BLaER1 treated with 17β-estradiol and CSF1 and Interleukin-3, amounts not matched to agents 10 nM and 100 nM (cell line): ENCODE measurements at regions not wholly inside any gene's neighbourhood (a gene's known extent, or its start where the extent isn't known, plus 50 kb on each side); places are given as distances from the start of the nearest gene placed in this dataset.
A peak's percentile ranks its signal among the peaks of the same experiment; 100 is the strongest.

ENCODE experiments used
- H3K27ac ChIP-seq, 11 experiments: shearing (Covaris generic); formaldehyde crosslinking; 2 replicates each; pipeline ENCODE4 v1.8.1; 2022
- H3K27me3 ChIP-seq, 11 experiments: shearing (Covaris generic); formaldehyde crosslinking; 2 replicates each; pipeline ENCODE4 v1.8.1; 2022
- H3K36me3 ChIP-seq, 11 experiments: shearing (Covaris generic); formaldehyde crosslinking; 2 replicates each; pipeline ENCODE4 v1.8.1; 2022
- H3K4me1 ChIP-seq, 10 experiments: shearing (Covaris generic); formaldehyde crosslinking; 2 replicates each; pipeline ENCODE4 v1.8.1; 2022
- H3K4me2 ChIP-seq, 11 experiments: shearing (Covaris generic); formaldehyde crosslinking; 2 replicates each; pipeline ENCODE4 v1.8.1; 2022
- H3K4me3 ChIP-seq, 10 experiments: shearing (Covaris generic); formaldehyde crosslinking; 2 replicates each; pipeline ENCODE4 v1.8.1; 2022
- H3K9ac ChIP-seq, 11 experiments: shearing (Covaris generic); formaldehyde crosslinking; 2 replicates each; pipeline ENCODE4 v1.8.1; 2022
- H3K9me3 ChIP-seq, 11 experiments: shearing (Covaris generic); formaldehyde crosslinking; replicated peaks in 1 of 11; 2 replicates each; pipeline ENCODE4 v1.8.1; 2022
- H4K20me1 ChIP-seq, 11 experiments: shearing (Covaris generic); formaldehyde crosslinking; 2 replicates each; pipeline ENCODE4 v1.8.1; 2022
- Cebpa-rat ChIP-seq, 11 experiments: shearing (Covaris generic); IDR thresholded peaks; 2 replicates each; pipeline ENCODE4 v1.8.1; 2022

- Histone ChIP-seq H3K27me3 (no peaks in the 10 kb centered on the region), H3K9ac (no peak overlapping the region), H3K4me1 (peaks cover 2 to 17% (median 10%) of the 10 kb centered on the region in 10 experiments; a peak in 18 of 20 replicates), H4K20me1 (peaks cover 0 to 4% (median 0%) of the 10 kb centered on the region in 11 experiments; a peak in 2 of 22 replicates), H3K4me3 (no peak overlapping the region), H3K27ac (no peak overlapping the region), H3K36me3 (no peaks in the 10 kb centered on the region), H3K4me2 (no peak overlapping the region), H3K9me3 (no peaks in the 10 kb centered on the region)
- no peak for TF ChIP-seq Cebpa-rat (IDR thresholded peaks at IDR 0.05)
These were observed 85.0 kb upstream of the CCDC28A start for GRCh38 chr6:138688580-138688979.

GRCh38 chr6:138689849-138690248, 83.7 kb upstream of the CCDC28A start:
- no peak overlapping the region for H3K4me3 ChIP-seq
- H3K36me3 ChIP-seq, result no peaks in the 10 kb centered on the region
- TF ChIP-seq Cebpa-rat (IDR thresholded peaks at IDR 0.05), result no peak
- no peaks in the 10 kb centered on the region for H3K9me3 ChIP-seq
- no peak overlapping the region for H3K9ac ChIP-seq
- no peak overlapping the region for H3K27ac ChIP-seq
- H3K27me3 ChIP-seq, result peaks cover 0 to 7% (median 0%) of the 10 kb centered on the region in 11 experiments; a peak in 2 of 22 replicates
- peaks cover 0 to 4% (median 0%) of the 10 kb centered on the region in 11 experiments; a peak in 2 of 22 replicates for H4K20me1 ChIP-seq
- no peak overlapping the region for H3K4me2 ChIP-seq
- H3K4me1 ChIP-seq, result peaks cover 7 to 22% (median 15%) of the 10 kb centered on the region in 10 experiments; a peak in 18 of 20 replicates

- TF ChIP-seq Cebpa-rat (IDR thresholded peaks at IDR 0.05), result no peak
- Histone ChIP-seq H3K4me2 (peak overlapping the region; percentile 81 to 99 (median 97); a peak in 21 of 22 replicates), H3K27me3 (peaks cover 0 to 7% (median 0%) of the 10 kb centered on the region in 11 experiments; a peak in 2 of 22 replicates), H4K20me1 (peaks cover 0 to 4% (median 0%) of the 10 kb centered on the region in 11 experiments; a peak in 2 of 22 replicates), H3K36me3 (no peaks in the 10 kb centered on the region), H3K27ac (no peak overlapping the region), H3K9ac (no peak overlapping the region), H3K9me3 (no peaks in the 10 kb centered on the region), H3K4me3 (no peak overlapping the region; a peak in 2 of 20 replicates), H3K4me1 (peaks cover 7 to 17% (median 15%) of the 10 kb centered on the region in 10 experiments; a peak in 18 of 20 replicates)
These were observed 82.5 kb upstream of the CCDC28A start for GRCh38 chr6:138690975-138691594.

GRCh38 chr6:138691595-138692057, 81.9 kb upstream of the CCDC28A start:
- TF ChIP-seq Cebpa-rat (IDR thresholded peaks at IDR 0.05), result no peak
- Histone ChIP-seq H3K4me3 (peak overlapping the region; percentile 81 to 94 (median 90)), H3K9ac (peak overlapping the region; percentile 77 to 90 (median 86); a peak in 20 of 22 replicates)

GRCh38 chr6:138692058-138692977, 81.3 kb upstream of the CCDC28A start:
- Histone ChIP-seq H3K4me1 (peaks cover 7 to 17% (median 15%) of the 10 kb centered on the region in 10 experiments; a peak in 18 of 20 replicates), H3K9me3 (no peaks in the 10 kb centered on the region), H3K27ac (peak overlapping the region; percentile 56 to 85 (median 79)), H3K9ac (peak overlapping the region; percentile 77 to 90 (median 86)), H3K4me3 (peak overlapping the region; percentile 81 to 94 (median 90)), H3K27me3 (peaks cover 0 to 7% (median 0%) of the 10 kb centered on the region in 11 experiments; a peak in 2 of 22 replicates), H3K36me3 (no peaks in the 10 kb centered on the region), H4K20me1 (peaks cover 0 to 4% (median 0%) of the 10 kb centered on the region in 11 experiments; a peak in 1 of 22 replicates), H3K4me2 (peak overlapping the region; percentile 81 to 99 (median 97))
- TF ChIP-seq Cebpa-rat (IDR thresholded peaks at IDR 0.05), result no peak

More at GRCh38 chr6:138691595-138692057, 81.9 kb upstream of the CCDC28A start:
- Histone ChIP-seq H3K4me2 (peak overlapping the region; percentile 81 to 99 (median 97)), H3K9me3 (no peaks in the 10 kb centered on the region), H3K27me3 (peaks cover 0 to 7% (median 0%) of the 10 kb centered on the region in 11 experiments; a peak in 2 of 22 replicates), H4K20me1 (peaks cover 0 to 4% (median 0%) of the 10 kb centered on the region in 11 experiments; a peak in 1 of 22 replicates), H3K36me3 (no peaks in the 10 kb centered on the region), H3K4me1 (peaks cover 7 to 17% (median 15%) of the 10 kb centered on the region in 10 experiments; a peak in 18 of 20 replicates), H3K27ac (no peak overlapping the region)

- H3K36me3 ChIP-seq, result no peaks in the 10 kb centered on the region
- H3K4me2 ChIP-seq, result peak overlapping the region; percentile 81 to 99 (median 97)
- H3K4me1 ChIP-seq, result peaks cover 7 to 17% (median 15%) of the 10 kb centered on the region in 10 experiments; a peak in 18 of 20 replicates
- H3K9ac ChIP-seq, result peak overlapping the region; percentile 77 to 90 (median 86)
- peaks cover 0 to 7% (median 0%) of the 10 kb centered on the region in 11 experiments; a peak in 2 of 22 replicates for H3K27me3 ChIP-seq
- H3K9me3 ChIP-seq, result no peaks in the 10 kb centered on the region
- peak overlapping the region; percentile 81 to 94 (median 90) for H3K4me3 ChIP-seq
- H4K20me1 ChIP-seq, result peaks cover 0 to 4% (median 0%) of the 10 kb centered on the region in 11 experiments; a peak in 1 of 22 replicates
- no peak for TF ChIP-seq Cebpa-rat (IDR thresholded peaks at IDR 0.05)
- H3K27ac ChIP-seq, result peak overlapping the region; percentile 56 to 85 (median 79)
These were observed 80.3 kb upstream of the CCDC28A start for GRCh38 chr6:138692978-138693909.

- no peak overlapping the region for H3K4me2 ChIP-seq
- no peak overlapping the region for H3K9ac ChIP-seq
- TF ChIP-seq Cebpa-rat (IDR thresholded peaks at IDR 0.05), result no peak
- H3K9me3 ChIP-seq, result no peaks in the 10 kb centered on the region
- H3K27me3 ChIP-seq, result peaks cover 0 to 7% (median 0%) of the 10 kb centered on the region in 11 experiments; a peak in 2 of 22 replicates
- peaks cover 7 to 17% (median 15%) of the 10 kb centered on the region in 10 experiments; a peak in 18 of 20 replicates for H3K4me1 ChIP-seq
- no peaks in the 10 kb centered on the region for H3K36me3 ChIP-seq
- H3K27ac ChIP-seq, result no peak overlapping the region
- H3K4me3 ChIP-seq, result no peak overlapping the region
- H4K20me1 ChIP-seq, result peaks cover 0 to 4% (median 0%) of the 10 kb centered on the region in 11 experiments; a peak in 1 of 22 replicates
These were observed 78.4 kb upstream of the CCDC28A start for GRCh38 chr6:138695193-138695592.
